GM18505 (cell line): ENCODE measurements at regions not wholly inside any gene's neighbourhood (a gene's known extent, or its start where the extent isn't known, plus 50 kb on each side); places are given as distances from the start of the nearest gene placed in this dataset.

Experiments used
- ATAC-seq: cut with Tn5 transposase; IDR thresholded peaks from one replicate; pipeline ENCODE4 v1.9.1; 2021; ENCODE audit not compliant: unreplicated experiment
- POLR2A ChIP-seq: IDR thresholded peaks from 4 replicates; pipeline ENCODE4 v1.6.1; 2011; ENCODE audit warnings: borderline replicate concordance; ENCODE audit not compliant: insufficient read depth, insufficient read length; ENCODE audit errors: extremely low read depth

DNA sequence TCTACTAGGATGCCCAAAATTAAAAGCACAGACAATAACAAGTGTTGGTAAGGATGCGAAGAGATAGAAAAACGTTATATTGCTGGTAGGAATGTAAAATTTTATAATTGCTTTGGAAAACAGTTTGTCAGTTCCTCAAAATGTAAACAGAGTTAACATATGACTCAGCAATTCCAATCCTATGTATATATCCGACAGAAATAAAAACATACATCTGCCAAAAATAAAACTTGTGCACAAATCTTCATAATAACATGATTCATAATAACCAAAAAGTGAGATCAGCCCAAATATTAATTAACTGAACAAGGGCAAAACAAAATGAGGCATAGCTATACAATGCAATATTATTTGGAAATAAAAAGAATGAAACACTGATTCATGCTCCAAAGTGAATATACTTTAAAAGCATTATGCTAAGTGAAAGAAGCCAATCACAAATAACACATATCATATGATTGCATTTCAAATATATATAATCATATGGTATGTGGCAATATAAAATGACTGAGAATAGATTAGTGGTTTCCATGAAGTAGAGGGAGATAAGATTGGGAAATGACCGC, 609.3 kb downstream of the IGSF11 start:
- TF ChIP-seq POLR2A: no peak
- ATAC-seq: no peak

GRCh38 chr3:118433825-118434224, 600.8 kb downstream of the IGSF11 start:
- ATAC-seq: no peak
- no peak for TF ChIP-seq POLR2A

GRCh38 chr3:118435851-118436350, 598.7 kb downstream of the IGSF11 start:
- TF ChIP-seq POLR2A: no peak
- ATAC-seq: no peak

- no peak for ATAC-seq
- no peak for TF ChIP-seq POLR2A
These were observed 597.9 kb downstream of the IGSF11 start for GRCh38 chr3:118436697-118437262.

DNA sequence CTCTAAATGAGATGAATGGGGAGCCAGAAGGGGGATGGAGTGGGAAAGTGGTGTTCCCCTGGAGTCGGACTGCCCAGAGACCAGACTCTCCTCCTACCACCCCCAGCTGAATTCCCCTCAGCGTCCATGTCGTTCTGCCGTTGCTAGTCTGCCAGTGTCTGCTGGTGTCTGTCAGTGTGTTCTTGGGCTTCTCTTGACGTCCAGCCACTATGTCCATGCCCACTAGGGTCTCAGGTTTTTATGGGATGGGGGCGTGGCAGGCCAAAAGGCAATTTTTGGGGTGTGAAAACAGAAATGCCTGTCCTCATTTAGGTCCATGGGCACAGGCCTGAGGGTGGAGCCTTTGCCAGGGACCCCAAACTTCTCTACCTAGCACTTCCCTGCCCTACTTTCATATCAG, 589.6 kb downstream of the IGSF11 start:
- TF ChIP-seq POLR2A: no peak
- no peak for ATAC-seq

- ATAC-seq: no peak
- TF ChIP-seq POLR2A: no peak
These were observed 587.3 kb downstream of the IGSF11 start for GRCh38 chr3:118447339-118447738.

DNA sequence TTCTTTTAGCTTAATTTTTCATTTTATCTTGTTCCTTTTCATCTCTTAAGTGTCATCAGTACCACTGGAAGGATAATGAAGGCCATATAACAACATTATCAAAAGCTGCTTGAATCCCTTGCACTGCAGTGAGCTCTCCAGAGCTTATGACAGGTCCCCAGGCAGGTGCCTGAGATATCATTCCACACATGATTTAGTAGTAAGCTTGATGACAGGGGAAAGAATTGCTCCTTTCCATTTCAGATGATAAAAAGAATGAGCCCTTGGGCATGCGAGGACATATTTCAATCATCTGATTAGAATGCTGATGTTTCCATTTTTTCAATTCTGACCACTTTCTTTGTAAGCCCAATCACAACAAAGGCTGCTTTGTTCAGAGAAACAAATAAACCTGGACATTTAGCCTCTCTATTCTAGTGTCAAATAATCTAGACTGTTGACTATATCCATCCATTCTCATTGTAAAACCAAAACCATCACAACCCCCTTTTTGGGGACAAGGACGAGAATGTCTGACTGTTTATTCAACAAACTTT, 567.8 kb downstream of the IGSF11 start:
- no peak for TF ChIP-seq POLR2A
- ATAC-seq: no peak

- ATAC-seq: no peak
- no peak for TF ChIP-seq POLR2A
These were observed 565.8 kb downstream of the IGSF11 start for GRCh38 chr3:118468801-118469200.

DNA sequence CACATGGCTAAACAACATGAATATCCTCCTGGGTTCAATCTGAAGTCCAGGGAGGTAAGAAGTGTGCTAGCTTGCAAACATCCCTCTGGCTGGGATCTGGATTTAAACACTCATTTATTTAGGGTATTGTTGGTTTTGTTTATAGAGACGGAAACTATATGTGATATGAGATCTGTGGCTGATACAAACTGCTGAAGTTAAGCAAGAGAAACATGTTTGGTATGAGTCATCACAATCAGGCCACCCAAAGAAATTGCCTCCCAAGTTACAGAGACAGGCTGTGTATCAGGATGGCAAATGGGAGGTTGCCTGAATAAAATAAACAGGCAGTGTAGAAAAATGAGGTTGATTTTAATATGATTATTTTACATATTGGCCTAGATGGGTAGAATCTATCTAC, 562.1 kb downstream of the IGSF11 start:
- TF ChIP-seq POLR2A: no peak
- no peak for ATAC-seq

DNA sequence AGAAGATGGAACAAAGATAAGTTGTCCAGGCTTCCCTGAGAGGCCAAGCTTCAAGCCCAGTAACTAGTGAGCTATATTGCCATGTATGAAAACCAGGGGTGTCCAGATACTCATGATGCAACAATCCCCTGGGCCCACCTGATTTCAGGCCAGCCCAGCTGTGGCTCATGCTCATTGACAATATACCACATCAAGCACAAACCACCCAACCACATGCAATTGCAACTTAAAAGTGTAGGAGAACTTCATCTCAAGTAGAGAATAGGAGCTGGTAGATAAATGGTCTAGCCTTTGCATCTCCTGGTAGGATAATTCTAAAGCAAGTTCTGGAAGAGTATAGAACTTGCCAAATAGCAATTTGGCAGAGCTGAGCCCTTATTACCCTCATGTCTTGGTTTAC, 561.3 kb downstream of the IGSF11 start:
- no peak for TF ChIP-seq POLR2A
- ATAC-seq: no peak

GRCh38 chr3:118476885-118477618, 557.6 kb downstream of the IGSF11 start:
- no peak for ATAC-seq

GRCh38 chr3:118477768-118478167, 556.9 kb downstream of the IGSF11 start:
- TF ChIP-seq POLR2A: no peak
- ATAC-seq: no peak

More at GRCh38 chr3:118476885-118477618, 557.6 kb downstream of the IGSF11 start:
- no peak for TF ChIP-seq POLR2A

DNA sequence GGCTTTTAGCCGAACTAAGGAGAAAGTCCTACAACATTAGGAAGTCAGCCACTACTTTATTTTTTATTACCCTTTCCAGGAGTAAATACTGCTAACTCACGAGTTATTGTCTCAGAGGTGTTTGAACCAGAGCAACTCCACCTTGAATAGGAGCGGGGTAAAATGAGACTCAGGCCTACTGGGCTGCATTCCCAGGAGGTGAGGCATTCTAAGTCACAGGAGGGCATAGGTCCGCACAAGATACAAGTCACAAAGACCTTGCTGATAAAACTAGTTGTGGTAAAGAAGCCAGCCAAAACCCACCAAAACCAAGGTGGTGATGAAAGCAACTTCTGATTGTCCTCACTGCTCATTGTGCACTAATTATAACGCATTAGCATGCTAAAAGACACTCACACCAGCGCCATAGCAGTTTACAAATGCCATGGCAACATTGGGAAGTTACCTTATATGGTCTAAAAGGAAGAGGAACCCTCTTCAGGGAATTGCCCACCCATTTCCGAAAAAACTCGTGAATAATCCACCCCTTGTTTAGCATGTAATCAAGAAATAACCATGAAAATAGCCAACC, 555.9 kb downstream of the IGSF11 start:
- no peak for TF ChIP-seq POLR2A
- ATAC-seq: no peak
